Skeletal muscle satellite cell (primary cell): ENCODE measurements at regions not wholly inside any gene's neighbourhood (a gene's known extent, or its start where the extent isn't known, plus 50 kb on each side); places are given as distances from the start of the nearest gene placed in this dataset.

ENCODE experiments used
- H3K27me3 ChIP-seq: 2 replicates; pipeline ENCODE4 v1.7.0; 2013; ENCODE audit warnings: low read length; ENCODE audit not compliant: control insufficient read depth, insufficient read depth
- H3K36me3 ChIP-seq: 2 replicates; pipeline ENCODE4 v1.7.0; 2013; ENCODE audit warnings: mild to moderate bottlenecking, control low read depth, low read length; ENCODE audit not compliant: insufficient read depth
- H3K4me1 ChIP-seq: 2 replicates; pipeline ENCODE4 v1.7.0; 2013; ENCODE audit warnings: low read length; ENCODE audit not compliant: control insufficient read depth, insufficient read depth
- H3K4me2 ChIP-seq: 2 replicates; pipeline ENCODE4 v1.7.0; 2013; ENCODE audit warnings: mild to moderate bottlenecking, low read length
- H3K4me3 ChIP-seq: 2 replicates; pipeline ENCODE4 v1.7.0; 2013; ENCODE audit warnings: low read length
- H3K9ac ChIP-seq: 2 replicates; pipeline ENCODE4 v1.7.0; 2013; ENCODE audit warnings: mild to moderate bottlenecking, low read depth, low read length, moderate library complexity
- H3K9me3 ChIP-seq: replicated peaks from 2 replicates; pipeline ENCODE4 v1.7.0; 2013; ENCODE audit warnings: mild to moderate bottlenecking, control low read depth, low read length

DNA sequence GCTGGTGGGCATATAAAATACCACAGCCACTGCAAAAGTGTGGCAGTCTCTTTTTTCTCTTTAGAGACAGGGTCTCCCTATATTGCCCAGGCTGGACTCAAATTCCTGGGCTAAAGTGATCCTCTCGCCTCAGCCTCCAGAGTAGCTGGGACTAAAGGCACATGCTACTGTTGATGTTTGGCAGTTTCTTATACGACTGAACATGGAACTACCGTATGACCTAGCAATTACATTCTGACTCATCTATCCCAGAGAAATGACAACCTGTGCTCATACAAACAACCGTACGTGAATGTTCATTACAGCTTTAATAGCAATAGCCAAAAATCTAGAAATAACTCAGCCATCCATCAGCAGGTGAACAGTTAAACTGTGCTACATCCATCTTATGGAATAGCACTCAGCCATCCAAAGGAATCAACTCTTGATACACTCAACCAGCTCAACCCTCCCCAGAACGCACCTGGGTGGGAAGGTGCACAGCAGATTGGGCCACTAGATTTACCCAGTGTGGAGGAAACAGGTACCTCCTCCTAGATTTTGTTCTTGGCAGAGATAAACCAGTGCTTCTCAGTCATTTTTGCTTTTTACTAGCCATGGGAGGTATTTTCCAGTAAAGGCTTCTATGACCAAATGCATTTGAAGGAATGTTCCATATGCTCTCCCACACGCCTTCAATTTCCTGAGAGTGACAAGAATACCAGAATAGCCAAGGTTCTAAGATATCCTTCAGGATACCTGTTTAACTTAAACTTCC lies 130.5 kb downstream of the MED15 start:
- no peaks in the 10 kb centered on the region for H3K9me3 ChIP-seq
- H3K9ac ChIP-seq, result no peak overlapping the region
- H3K36me3 ChIP-seq, result no peaks in the 10 kb centered on the region
- peaks cover 65% of the 10 kb centered on the region for H3K27me3 ChIP-seq
- H3K4me1 ChIP-seq, result no peaks in the 10 kb centered on the region
- H3K4me2 ChIP-seq, result no peak overlapping the region
- H3K4me3 ChIP-seq, result no peak overlapping the region

- Histone ChIP-seq H3K9me3 (no peaks in the 10 kb centered on the region), H3K4me2 (no peak overlapping the region), H3K4me1 (no peaks in the 10 kb centered on the region), H3K36me3 (no peaks in the 10 kb centered on the region), H3K9ac (no peak overlapping the region), H3K27me3 (peaks cover 64% of the 10 kb centered on the region), H3K4me3 (no peak overlapping the region)
Measured at GRCh38 chr22:20638507-20638870, 131.1 kb downstream of the MED15 start.

- Histone ChIP-seq H3K9me3 (no peaks in the 10 kb centered on the region), H3K36me3 (no peaks in the 10 kb centered on the region), H3K4me1 (no peaks in the 10 kb centered on the region), H3K4me2 (no peak overlapping the region), H3K9ac (no peak overlapping the region), H3K4me3 (no peak overlapping the region), H3K27me3 (peaks cover 71% of the 10 kb centered on the region)
Measured at GRCh38 chr22:20639343-20639742, 131.9 kb downstream of the MED15 start.

GRCh38 chr22:20639750-20640149 lies 132.3 kb downstream of the MED15 start:
- H3K36me3 ChIP-seq, result no peaks in the 10 kb centered on the region
- H3K9me3 ChIP-seq, result no peaks in the 10 kb centered on the region
- no peak overlapping the region for H3K9ac ChIP-seq
- no peaks in the 10 kb centered on the region for H3K4me1 ChIP-seq
- no peak overlapping the region for H3K4me2 ChIP-seq
- H3K27me3 ChIP-seq, result peaks cover 68% of the 10 kb centered on the region
- H3K4me3 ChIP-seq, result no peak overlapping the region

GRCh38 chr22:20641198-20641892 lies 132.6 kb upstream of the SERPIND1 start:
- Histone ChIP-seq H3K9ac (no peak overlapping the region), H3K36me3 (no peaks in the 10 kb centered on the region), H3K4me1 (no peaks in the 10 kb centered on the region), H3K4me2 (no peak overlapping the region), H3K4me3 (no peak overlapping the region), H3K27me3 (peaks cover 68% of the 10 kb centered on the region), H3K9me3 (no peaks in the 10 kb centered on the region)

- no peaks in the 10 kb centered on the region for H3K36me3 ChIP-seq
- peaks cover 68% of the 10 kb centered on the region for H3K27me3 ChIP-seq
- no peaks in the 10 kb centered on the region for H3K4me1 ChIP-seq
- H3K9me3 ChIP-seq, result no peaks in the 10 kb centered on the region
- no peak overlapping the region for H3K4me2 ChIP-seq
- H3K4me3 ChIP-seq, result no peak overlapping the region
- no peak overlapping the region for H3K9ac ChIP-seq
Measured at GRCh38 chr22:20641919-20642579, 131.9 kb upstream of the SERPIND1 start.

GRCh38 chr22:20642668-20643179 lies 131.2 kb upstream of the SERPIND1 start:
- Histone ChIP-seq H3K4me1 (no peaks in the 10 kb centered on the region), H3K4me2 (no peak overlapping the region), H3K9me3 (no peaks in the 10 kb centered on the region), H3K36me3 (no peaks in the 10 kb centered on the region), H3K27me3 (peaks cover 69% of the 10 kb centered on the region), H3K9ac (no peak overlapping the region), H3K4me3 (no peak overlapping the region)

- Histone ChIP-seq H3K4me2 (no peak overlapping the region), H3K36me3 (no peaks in the 10 kb centered on the region), H3K9ac (no peak overlapping the region), H3K27me3 (peaks cover 70% of the 10 kb centered on the region), H3K9me3 (no peaks in the 10 kb centered on the region), H3K4me3 (no peak overlapping the region), H3K4me1 (no peaks in the 10 kb centered on the region)
Measured at GRCh38 chr22:20644071-20644642, 129.8 kb upstream of the SERPIND1 start.

DNA sequence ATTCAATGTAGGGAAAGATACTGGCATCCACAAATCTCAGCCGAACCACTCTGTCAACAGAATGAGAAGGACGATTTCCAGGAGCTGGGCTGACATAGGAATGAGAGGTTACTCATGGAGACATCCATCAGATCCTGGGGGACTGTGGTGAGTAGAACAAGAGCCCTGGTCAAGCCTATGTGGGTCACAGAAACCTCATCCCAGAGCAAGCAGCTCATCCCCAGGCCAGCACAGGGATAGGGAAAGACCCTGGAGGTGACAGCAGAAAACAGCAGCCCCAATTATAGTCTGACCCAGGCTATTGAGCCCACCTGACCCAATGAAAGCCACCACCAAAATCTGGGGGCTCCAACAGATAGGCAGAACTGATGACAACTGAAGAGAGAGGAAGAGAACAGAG lies 128.0 kb upstream of the SERPIND1 start:
- no peaks in the 10 kb centered on the region for H3K9me3 ChIP-seq
- no peaks in the 10 kb centered on the region for H3K36me3 ChIP-seq
- H3K4me3 ChIP-seq, result no peak overlapping the region
- H3K9ac ChIP-seq, result no peak overlapping the region
- no peak overlapping the region for H3K4me2 ChIP-seq
- H3K4me1 ChIP-seq, result no peaks in the 10 kb centered on the region
- peaks cover 77% of the 10 kb centered on the region for H3K27me3 ChIP-seq

DNA sequence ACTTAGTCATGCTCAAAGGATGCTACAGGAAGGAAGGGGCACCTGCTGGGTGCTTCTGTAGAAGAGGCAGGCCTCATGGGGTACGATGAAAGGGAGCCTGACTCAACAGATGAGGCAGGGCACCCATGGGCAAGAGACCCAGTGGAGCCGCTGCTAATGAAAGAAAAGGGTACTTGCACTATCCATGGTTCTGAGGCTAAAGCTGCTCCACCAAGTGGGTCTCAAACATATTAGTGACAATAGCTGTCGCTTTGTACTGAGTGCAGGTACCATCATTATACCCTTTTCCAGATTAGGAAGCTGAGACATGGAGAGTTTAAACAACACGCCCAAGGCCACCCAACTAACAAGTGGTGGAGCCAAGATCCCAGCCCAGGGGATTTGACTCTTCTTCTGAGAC lies 127.5 kb upstream of the SERPIND1 start:
- H3K4me3 ChIP-seq, result no peak overlapping the region
- no peak overlapping the region for H3K9ac ChIP-seq
- no peaks in the 10 kb centered on the region for H3K9me3 ChIP-seq
- H3K4me1 ChIP-seq, result no peaks in the 10 kb centered on the region
- peaks cover 75% of the 10 kb centered on the region for H3K27me3 ChIP-seq
- H3K36me3 ChIP-seq, result no peaks in the 10 kb centered on the region
- no peak overlapping the region for H3K4me2 ChIP-seq

- no peaks in the 10 kb centered on the region for H3K9me3 ChIP-seq
- H3K4me2 ChIP-seq, result no peak overlapping the region
- no peak overlapping the region for H3K9ac ChIP-seq
- peaks cover 70% of the 10 kb centered on the region for H3K27me3 ChIP-seq
- no peak overlapping the region for H3K4me3 ChIP-seq
- no peaks in the 10 kb centered on the region for H3K36me3 ChIP-seq
- no peaks in the 10 kb centered on the region for H3K4me1 ChIP-seq
Measured at GRCh38 chr22:20646906-20647305, 127.0 kb upstream of the SERPIND1 start.
